Thyroid gland (tissue), 4 donors: ENCODE measurements at regions not wholly inside any gene's neighbourhood (a gene's known extent, or its start where the extent isn't known, plus 50 kb on each side); places are given as distances from the start of the nearest gene placed in this dataset.

Source experiments
- DNase-seq, 2 donors: peaks; one replicate each; pipeline ENCODE4 v3.0.0-alpha.2; 2019
- H3K27ac ChIP-seq, 3 donors: fragments of 200-600 bp; sonication (generic); 1 replicate in 2 of 3; 2 replicates in 1 of 3; pipeline ENCODE4 v1.5.1; 2016 to 2019; ENCODE audit warnings: mild to moderate bottlenecking in 1 of 3, moderate library complexity in 1 of 3
- H3K27me3 ChIP-seq: fragments of 200-600 bp; sonication (generic); one replicate; pipeline ENCODE4 v1.5.1; 2019
- H3K36me3 ChIP-seq, 2 donors: fragments of 200-600 bp; sonication (generic); one replicate each; pipeline ENCODE4 v1.5.1; 2016 to 2019
- H3K4me1 ChIP-seq, 2 donors: fragments of 200-600 bp; sonication (generic); one replicate each; pipeline ENCODE4 v1.5.1; 2017 to 2019
- H3K4me3 ChIP-seq, 3 donors: fragments of 200-600 bp; sonication (generic); replicated peaks in 1 of 3; 1 replicate in 2 of 3; 2 replicates in 1 of 3; pipeline ENCODE4 v1.5.1; 2016; ENCODE audit warnings: mild to moderate bottlenecking in 1 of 3
- H3K9me3 ChIP-seq: fragments of 200-600 bp; sonication (generic); one replicate; pipeline ENCODE4 v1.5.1; 2017
- CTCF ChIP-seq, 6 experiments: fragments of 200-600 bp in 3 of 6; fragments of 450-650 bp in 3 of 6; sonication (generic) in 3 of 6; IDR thresholded peaks; one replicate each; pipeline ENCODE4 v1.5.1; 2016 to 2019; ENCODE audit warnings: antibody characterized with exemption in 6 of 6, mild to moderate bottlenecking in 2 of 6, inconsistent platforms in 1 of 6, moderate library complexity in 1 of 6
- POLR2A ChIP-seq, 2 donors: fragments of 450-650 bp; IDR thresholded peaks; one replicate each; pipeline ENCODE4 v1.6.1; 2017; ENCODE audit warnings: antibody characterized with exemption in 2 of 2, mild to moderate bottlenecking in 2 of 2, moderate library complexity in 1 of 2
- WGBS, 2 donors: methylation state at CpG; one replicate each; pipeline ENCODE4 v1.1.5; 2017; 5-methylcytosine and 5-hydroxymethylcytosine counted together
- intact Hi-C: fragments of 100-400 bp; cut with DNase I; formaldehyde crosslinking; loops from one replicate; pipeline ENCODE4 v1.15.1; 2023

- 91 to 92% methylated on average over 7 of the region's 7 CpGs for WGBS, 2 donors
- no peaks in the 10 kb centered on the region for H3K27me3 ChIP-seq
- no peak for DNase-seq
- H3K9me3 ChIP-seq, result no peaks in the 10 kb centered on the region
- no peak overlapping the region for H3K4me3 ChIP-seq
- no peak for TF ChIP-seq POLR2A (IDR thresholded peaks at IDR 0.05)
- no peak for TF ChIP-seq CTCF (IDR thresholded peaks at IDR 0.05)
- H3K36me3 ChIP-seq, result no peaks in the 10 kb centered on the region
- H3K4me1 ChIP-seq, result no peaks in the 10 kb centered on the region
- intact Hi-C loops, result no loop called here
- H3K27ac ChIP-seq, result no peak overlapping the region
These were observed 485.3 kb downstream of the CBLN2 start for GRCh38 chr18:72058851-72059250.

- H3K9me3 ChIP-seq, result no peaks in the 10 kb centered on the region
- intact Hi-C loops, result no loop called here
- DNase-seq, result no peak
These were observed 488.0 kb downstream of the CBLN2 start for GRCh38 chr18:72056171-72056570.

GRCh38 chr18:72041313-72042032 is 502.7 kb downstream of the CBLN2 start:
- no peak overlapping the region for H3K4me3 ChIP-seq
- H3K36me3 ChIP-seq, result no peaks in the 10 kb centered on the region
- DNase-seq, result no peak
- H3K27me3 ChIP-seq, result no peaks in the 10 kb centered on the region
- intact Hi-C loops, result no loop called here
- WGBS, 2 donors, result 71 to 77% methylated on average over 7 of the region's 7 CpGs
- H3K9me3 ChIP-seq, result no peaks in the 10 kb centered on the region
- H3K27ac ChIP-seq, result no peak overlapping the region
- TF ChIP-seq CTCF (IDR thresholded peaks at IDR 0.05) (no peak), POLR2A (IDR thresholded peaks at IDR 0.05) (no peak)
- H3K4me1 ChIP-seq, result no peaks in the 10 kb centered on the region

More at GRCh38 chr18:72056171-72056570, 488.0 kb downstream of the CBLN2 start:
- H3K36me3 ChIP-seq, result no peaks in the 10 kb centered on the region
- no peaks in the 10 kb centered on the region for H3K27me3 ChIP-seq
- H3K4me1 ChIP-seq, result no peaks in the 10 kb centered on the region
- TF ChIP-seq POLR2A (IDR thresholded peaks at IDR 0.05) (no peak), CTCF (IDR thresholded peaks at IDR 0.05) (no peak)
- H3K4me3 ChIP-seq, result no peak overlapping the region
- H3K27ac ChIP-seq, result no peak overlapping the region

DNA sequence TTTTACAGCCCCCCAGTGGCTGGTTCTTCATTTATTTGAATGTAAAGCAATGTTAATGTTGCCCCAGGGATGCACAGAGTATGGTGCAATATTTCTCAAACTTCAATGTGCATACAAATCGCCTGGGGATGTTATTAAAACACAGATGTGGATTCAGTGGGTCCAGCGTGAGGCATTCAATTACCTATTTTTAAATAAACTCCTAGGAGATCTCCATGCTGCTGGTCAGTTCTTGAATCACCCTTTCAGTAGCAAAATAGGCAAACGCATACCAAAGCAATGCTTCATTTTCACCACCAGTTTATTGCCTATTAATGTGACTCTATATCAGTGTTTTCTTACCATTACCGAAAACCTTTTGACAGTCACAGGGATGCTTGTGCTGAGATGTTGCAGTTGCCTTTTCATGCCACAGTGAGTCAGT is 530.7 kb downstream of the CBLN2 start:
- Histone ChIP-seq H3K4me1 (no peaks in the 10 kb centered on the region), H3K27me3 (no peaks in the 10 kb centered on the region), H3K27ac (no peak overlapping the region), H3K4me3 (no peak overlapping the region), H3K36me3 (no peaks in the 10 kb centered on the region), H3K9me3 (no peaks in the 10 kb centered on the region)
- 62 to 64% methylated on average over 4 of the region's 4 CpGs for WGBS, 2 donors
- TF ChIP-seq POLR2A (IDR thresholded peaks at IDR 0.05) (no peak), CTCF (IDR thresholded peaks at IDR 0.05) (no peak)
- DNase-seq, result no peak
- intact Hi-C loops, result no loop called here

DNA sequence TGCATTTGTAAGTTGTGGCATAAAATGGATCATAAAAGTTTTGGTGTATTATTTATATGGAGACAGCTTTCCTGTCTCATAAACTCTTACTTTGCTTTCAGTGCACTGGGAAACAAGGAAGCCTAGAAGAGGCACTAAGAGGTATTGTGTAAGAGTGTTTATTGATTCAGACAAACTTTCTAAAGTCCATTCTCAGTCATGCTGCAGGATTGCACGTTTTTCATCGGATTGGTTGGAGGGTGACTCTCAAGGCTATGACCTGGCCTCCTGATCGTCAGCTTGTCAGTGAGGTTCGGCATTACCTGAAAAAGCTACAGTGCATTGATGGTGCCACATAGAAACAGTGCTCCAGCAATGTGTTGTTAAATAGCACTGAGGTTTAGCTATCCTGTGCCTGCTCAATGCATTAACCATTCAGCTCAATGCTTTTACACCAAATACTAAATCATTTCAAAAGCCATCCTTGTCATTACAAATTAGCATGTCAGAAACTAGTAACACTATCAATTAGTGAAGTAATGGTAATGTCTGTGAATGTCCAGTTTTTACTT is 545.5 kb downstream of the CBLN2 start:
- Histone ChIP-seq H3K4me1 (no peaks in the 10 kb centered on the region), H3K27ac (no peak overlapping the region), H3K27me3 (no peaks in the 10 kb centered on the region), H3K36me3 (no peaks in the 10 kb centered on the region), H3K4me3 (no peak overlapping the region), H3K9me3 (no peaks in the 10 kb centered on the region)
- DNase-seq, result no peak
- WGBS, 2 donors, result 63 to 69% methylated on average over 4 of the region's 4 CpGs
- TF ChIP-seq CTCF (IDR thresholded peaks at IDR 0.05) (no peak), POLR2A (IDR thresholded peaks at IDR 0.05) (no peak)
- intact Hi-C loops, result no loop called here
